Hematopoietic multipotent progenitor cell treated with erythropoietin and hydrocortisone succinate and interleukin-3 and kit ligand, for 8 days (in vitro differentiated cells): ENCODE measurements at regions not wholly inside any gene's neighbourhood (a gene's known extent, or its start where the extent isn't known, plus 50 kb on each side); places are given as distances from the start of the nearest gene placed in this dataset.
"Not testable (repeated sequence)": the region's sequence is repeated elsewhere in the genome, so short reads cannot be mapped to it uniquely, and the experiment has no call there.

Experiments used
- DNase-seq: peaks from one replicate; pipeline ENCODE4 v3.0.0-alpha.2; 2015

GRCh38 chr4:19117022-19117421 is 1095.5 kb upstream of the LCORL start:
- DNase-seq, result no peak

- DNase-seq, result no peak
Observed at GRCh38 chr4:19104176-19104575, 1082.6 kb upstream of the LCORL start.

- no peak for DNase-seq
Observed at GRCh38 chr4:19095491-19096046, 1074.0 kb upstream of the LCORL start.

- DNase-seq, result no peak
Observed at GRCh38 chr4:19093951-19094350, 1072.4 kb upstream of the LCORL start.

GRCh38 chr4:19092797-19093196 is 1071.2 kb upstream of the LCORL start:
- DNase-seq, result no peak

- DNase-seq, result no peak
Observed at GRCh38 chr4:19074036-19074435, 1052.5 kb upstream of the LCORL start.

- no peak for DNase-seq
Observed at GRCh38 chr4:19063662-19064061, 1042.1 kb upstream of the LCORL start.

- no peak for DNase-seq
Observed at GRCh38 chr4:19054916-19055315, 1033.4 kb upstream of the LCORL start.

GRCh38 chr4:19051831-19052230 is 1030.3 kb upstream of the LCORL start:
- DNase-seq, result no peak

GRCh38 chr4:19047279-19047880 is 1025.8 kb upstream of the LCORL start:
- no peak for DNase-seq

GRCh38 chr4:19039816-19040215 is 1018.3 kb upstream of the LCORL start:
- DNase-seq, result no peak

GRCh38 chr4:19038231-19038630 is 1016.7 kb upstream of the LCORL start:
- DNase-seq, result no peak

GRCh38 chr4:19033816-19034733 is 1012.5 kb upstream of the LCORL start:
- no peak for DNase-seq

GRCh38 chr4:19030536-19030935 is 1009.0 kb upstream of the LCORL start:
- DNase-seq, result no peak

GRCh38 chr4:19030048-19030447 is 1008.5 kb upstream of the LCORL start:
- no peak for DNase-seq

GRCh38 chr4:19026281-19026680 is 1004.7 kb upstream of the LCORL start:
- DNase-seq, result no peak

- DNase-seq, result no peak
Observed at GRCh38 chr4:19025031-19025430, 1003.5 kb upstream of the LCORL start.

GRCh38 chr4:19024047-19024446 is 1002.5 kb upstream of the LCORL start:
- DNase-seq, result no peak

- no peak for DNase-seq
Observed at GRCh38 chr4:19021617-19022016, 1000.1 kb upstream of the LCORL start.

GRCh38 chr4:19016550-19016949 is 995.0 kb upstream of the LCORL start:
- DNase-seq, result not testable (repeated sequence)

- no peak for DNase-seq
Observed at GRCh38 chr4:19014594-19014993, 993.0 kb upstream of the LCORL start.

- no peak for DNase-seq
Observed at GRCh38 chr4:19010761-19011160, 989.2 kb upstream of the LCORL start.

- DNase-seq, result no peak
Observed at GRCh38 chr4:19009881-19010280, 988.3 kb upstream of the LCORL start.

- no peak for DNase-seq
Observed at GRCh38 chr4:19005211-19005610, 983.7 kb upstream of the LCORL start.
